Endothelial cell of umbilical vein (primary cell): ENCODE measurements at regions not wholly inside any gene's neighbourhood (a gene's known extent, or its start where the extent isn't known, plus 50 kb on each side); places are given as distances from the start of the nearest gene placed in this dataset.

Source experiments
- BruUV-seq: library from RNA; stranded (reverse); fragments of 400-500 nt; replicated peaks from 2 replicates; lab custom pipeline; 2021; lab: Mats Ljungman, UMichigan
- CTCF ChIA-PET: fragments of 300-600, 350-600 bp; sonication (Branson Sonifier 250); formaldehyde crosslinking; loops from one replicate; lab custom pipeline; 2021; ENCODE audit warnings: antibody characterized with exemption, inconsistent platforms; lab: Charles Lee
- POLR2A ChIA-PET: fragments of 300-600, 350-600 bp; sonication (Branson Sonifier 250); formaldehyde crosslinking; loops from one replicate; lab custom pipeline; 2021; ENCODE audit warnings: antibody characterized with exemption, inconsistent platforms; lab: Charles Lee
- DNase-seq: peaks from one replicate; pipeline ENCODE4 v3.0.0-alpha.2; 2011; ENCODE audit warnings: low read depth, low spot score
- FAIRE-seq: peaks from 2 replicates; lab custom pipeline; 2011; peaks lifted over from hg19 to GRCh38; lab: Jason Lieb, UNC
- H2AFZ ChIP-seq: 2 replicates; pipeline ENCODE4 v1.6.0; 2012; ENCODE audit warnings: low read depth, low read length, control low read depth, inconsistent platforms
- H3K27ac ChIP-seq: 2 replicates; pipeline ENCODE4 v1.5.1; 2011; ENCODE audit warnings: low read depth, mild to moderate bottlenecking, control low read depth, low read length, moderate library complexity; ENCODE audit not compliant: insufficient read depth
- H3K27me3 ChIP-seq, 2 experiments: 2 replicates each; pipeline versions ENCODE4 v1.6.0 to v1.6.1; 2011; ENCODE audit warnings: low read length in 2 of 2, mixed read lengths in 1 of 2; ENCODE audit not compliant: control insufficient read depth in 2 of 2, insufficient read depth in 2 of 2
- H3K36me3 ChIP-seq, 2 experiments: 2 replicates in 1 of 2; 3 replicates in 1 of 2; pipeline ENCODE4 v1.5.1; 2011; ENCODE audit warnings: low read length in 2 of 2, mild to moderate bottlenecking in 1 of 2, moderate library complexity in 1 of 2; ENCODE audit not compliant: control insufficient read depth in 2 of 2, insufficient read depth in 2 of 2; ENCODE audit errors: extremely low read depth in 1 of 2
- H3K4me1 ChIP-seq: 3 replicates; pipeline ENCODE4 v1.5.1; 2011; ENCODE audit warnings: mild to moderate bottlenecking, low read length; ENCODE audit not compliant: control insufficient read depth, insufficient read depth; ENCODE audit errors: extremely low read depth
- H3K4me2 ChIP-seq: 2 replicates; pipeline ENCODE4 v1.6.1; 2011; ENCODE audit warnings: low read length, control low read depth, mixed read lengths; ENCODE audit not compliant: insufficient read depth
- H3K4me3 ChIP-seq, 3 experiments: fragments of 200-600 bp in 1 of 3; sonication (generic), shearing (Covaris generic) in 1 of 3; replicated peaks in 1 of 3; 2 replicates each; pipeline ENCODE4 v1.5.1; 2011 to 2016; ENCODE audit warnings: control low read depth in 3 of 3, low read length in 3 of 3, mild to moderate bottlenecking in 2 of 3, inconsistent platforms in 1 of 3, low read depth in 1 of 3, moderate library complexity in 1 of 3; ENCODE audit not compliant: insufficient read depth in 1 of 3
- H3K79me2 ChIP-seq: 2 replicates; pipeline ENCODE4 v1.6.0; 2012; ENCODE audit warnings: low read length, inconsistent platforms; ENCODE audit not compliant: control insufficient read depth, insufficient read depth
- H3K9ac ChIP-seq: replicated peaks from 2 replicates; pipeline ENCODE3; 2011; ENCODE audit warnings: low read length, control low read depth; ENCODE audit not compliant: insufficient read depth; ENCODE audit errors: extremely low read depth
- H3K9me1 ChIP-seq: replicated peaks from 3 replicates; pipeline ENCODE4 v1.6.0; 2011; ENCODE audit warnings: mild to moderate bottlenecking, low read length; ENCODE audit not compliant: control insufficient read depth, insufficient read depth; ENCODE audit errors: extremely low read depth
- H3K9me3 ChIP-seq: replicated peaks from 2 replicates; pipeline ENCODE4 v1.5.1; 2012; ENCODE audit warnings: low read length, inconsistent platforms; ENCODE audit not compliant: control insufficient read depth, insufficient read depth
- H4K20me1 ChIP-seq: replicated peaks from 2 replicates; pipeline ENCODE3; 2011; ENCODE audit warnings: mild to moderate bottlenecking, low read length; ENCODE audit not compliant: control insufficient read depth, insufficient read depth; ENCODE audit errors: extremely low read depth
- EZH2 ChIP-seq: IDR thresholded peaks from 2 replicates; pipeline ENCODE4 v1.6.1; 2012; ENCODE audit warnings: borderline replicate concordance, low read depth, mild to moderate bottlenecking, moderate library complexity, low read length, inconsistent platforms; ENCODE audit not compliant: severe bottlenecking
- FOS ChIP-seq: IDR thresholded peaks from 2 replicates; pipeline ENCODE4 v1.6.1; 2011; ENCODE audit warnings: mild to moderate bottlenecking, low read length, moderate library complexity, borderline replicate concordance; ENCODE audit not compliant: insufficient read depth
- POLR2A ChIP-seq: IDR thresholded peaks from 2 replicates; pipeline ENCODE4 v1.6.1; 2012; ENCODE audit warnings: low read depth, mild to moderate bottlenecking, control low read depth, low read length
- POLR2AphosphoS5 ChIP-seq: IDR thresholded peaks from 2 replicates; pipeline ENCODE4 v1.6.1; 2012; ENCODE audit warnings: low read depth, mild to moderate bottlenecking, control low read depth, low read length, moderate library complexity; ENCODE audit not compliant: insufficient read depth
- dilution Hi-C: fragments of 300-500 bp; cut with MboI; formaldehyde crosslinking; loops from one replicate; pipeline ENCODE4 v1.15.0; 2019; ENCODE audit warnings: low sequenced_read_pairs; ENCODE audit not compliant: extremely low pct_ligation_motif_present
- intact Hi-C: fragments of 100-400 bp; cut with micrococcal nuclease; formaldehyde crosslinking; loops from one replicate; pipeline ENCODE4 v1.10.0; 2022
- TF ChIP-seq, protein P1 (sequence below): IDR thresholded peaks from 2 replicates; pipeline ENCODE4 v1.6.1; 2011; ENCODE audit not compliant: insufficient read depth, insufficient read length
- TF ChIP-seq, protein P2 (sequence below), 2 donors: IDR thresholded peaks; 1 replicate in 1 of 2; 2 replicates in 1 of 2; pipeline ENCODE4 v1.5.1; 2011; ENCODE audit warnings: low read length in 2 of 2, mild to moderate bottlenecking in 2 of 2, moderate library complexity in 2 of 2, control low read depth in 1 of 2, inconsistent platforms in 1 of 2, low read depth in 1 of 2; ENCODE audit not compliant: insufficient read depth in 1 of 2; ENCODE audit errors: extremely low read depth in 1 of 2

DNA sequence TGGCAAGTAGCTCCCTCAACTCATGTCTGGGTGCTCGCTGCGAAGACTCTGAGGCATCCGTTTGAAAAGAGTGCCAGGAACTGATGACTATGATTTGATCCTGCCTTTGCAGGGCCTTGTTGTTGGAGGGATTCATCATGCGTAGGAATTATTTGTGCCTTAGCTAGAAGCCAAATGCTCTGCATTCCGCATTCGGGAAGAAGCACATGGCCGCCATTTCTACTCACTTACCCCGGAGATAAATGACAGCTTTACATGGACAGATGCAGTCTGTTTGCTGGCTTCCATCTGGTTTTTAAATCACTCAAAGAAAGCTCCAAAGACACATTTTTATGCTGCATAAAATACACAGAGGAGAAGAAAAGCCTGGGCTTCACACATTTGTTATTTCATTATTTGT is 363.3 kb upstream of the CDH4 start:
- FAIRE-seq (no peak), DNase-seq (no peak)
- no peak overlapping the region for H2AFZ ChIP-seq
- no peaks in the 10 kb centered on the region for H3K27me3 ChIP-seq
- no peak overlapping the region for H3K4me3 ChIP-seq
- no peaks in the 10 kb centered on the region for H3K4me1 ChIP-seq
- no peaks in the 10 kb centered on the region for H3K79me2 ChIP-seq
- ChIA-PET CTCF (no interaction called here), POLR2A (no interaction called here)
- intact Hi-C loops = no loop called here
- H3K9me3 ChIP-seq = peaks cover 10% of the 10 kb centered on the region
- H3K36me3 ChIP-seq = no peaks in the 10 kb centered on the region
- BruUV-seq = no TSS peak
- dilution Hi-C loops = no loop called here
- TF ChIP-seq POLR2AphosphoS5 (no peak), FOS (no peak), EZH2 (no peak), POLR2A (no peak)
- TF ChIP-seq, protein P1, sequence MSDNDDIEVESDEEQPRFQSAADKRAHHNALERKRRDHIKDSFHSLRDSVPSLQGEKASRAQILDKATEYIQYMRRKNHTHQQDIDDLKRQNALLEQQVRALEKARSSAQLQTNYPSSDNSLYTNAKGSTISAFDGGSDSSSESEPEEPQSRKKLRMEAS = no peak
- TF ChIP-seq, protein P2, sequence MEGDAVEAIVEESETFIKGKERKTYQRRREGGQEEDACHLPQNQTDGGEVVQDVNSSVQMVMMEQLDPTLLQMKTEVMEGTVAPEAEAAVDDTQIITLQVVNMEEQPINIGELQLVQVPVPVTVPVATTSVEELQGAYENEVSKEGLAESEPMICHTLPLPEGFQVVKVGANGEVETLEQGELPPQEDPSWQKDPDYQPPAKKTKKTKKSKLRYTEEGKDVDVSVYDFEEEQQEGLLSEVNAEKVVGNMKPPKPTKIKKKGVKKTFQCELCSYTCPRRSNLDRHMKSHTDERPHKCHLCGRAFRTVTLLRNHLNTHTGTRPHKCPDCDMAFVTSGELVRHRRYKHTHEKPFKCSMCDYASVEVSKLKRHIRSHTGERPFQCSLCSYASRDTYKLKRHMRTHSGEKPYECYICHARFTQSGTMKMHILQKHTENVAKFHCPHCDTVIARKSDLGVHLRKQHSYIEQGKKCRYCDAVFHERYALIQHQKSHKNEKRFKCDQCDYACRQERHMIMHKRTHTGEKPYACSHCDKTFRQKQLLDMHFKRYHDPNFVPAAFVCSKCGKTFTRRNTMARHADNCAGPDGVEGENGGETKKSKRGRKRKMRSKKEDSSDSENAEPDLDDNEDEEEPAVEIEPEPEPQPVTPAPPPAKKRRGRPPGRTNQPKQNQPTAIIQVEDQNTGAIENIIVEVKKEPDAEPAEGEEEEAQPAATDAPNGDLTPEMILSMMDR (IDR thresholded peaks at IDR 0.05; ENCODE audit: extremely low read depth in 1 of 2, insufficient read depth in 1 of 2, low read depth in 1 of 2, low read length in 2 of 2) = no peak
- H3K27ac ChIP-seq = no peak overlapping the region
- H3K9ac ChIP-seq = no peak overlapping the region
- no peaks in the 10 kb centered on the region for H4K20me1 ChIP-seq
- H3K4me2 ChIP-seq = no peak overlapping the region
- H3K9me1 ChIP-seq = no peaks in the 10 kb centered on the region
